ENCODE measurements at regions not wholly inside any gene's neighbourhood (a gene's known extent, or its start where the extent isn't known, plus 50 kb on each side); places are given as distances from the start of the nearest gene placed in this dataset.

DNA sequence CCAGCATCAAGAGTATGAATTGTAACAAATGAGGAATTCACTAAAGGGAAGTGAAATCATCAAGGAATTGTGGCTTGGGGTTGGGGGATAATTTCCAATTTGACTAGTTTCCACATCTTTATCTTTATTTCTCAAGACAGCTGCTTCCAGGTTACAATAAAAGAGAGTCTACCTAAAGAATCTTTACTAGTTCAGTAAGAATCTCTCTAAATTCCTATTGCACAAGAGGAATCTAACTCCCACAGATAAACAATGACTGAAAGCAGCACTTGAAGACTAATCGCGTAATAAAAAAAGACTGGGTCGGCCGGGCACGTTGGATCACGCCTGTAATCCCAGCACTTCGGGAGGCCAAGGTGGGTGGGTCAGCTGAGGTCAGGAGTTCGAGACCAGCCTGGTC is 194.4 kb downstream of the KBTBD8 start:
- H3K4me1 ChIP-seq (ENCODE audit: insufficient read depth), result no peaks in the 10 kb centered on the region
- H3K27ac ChIP-seq (ENCODE audit: low read depth), result no peak overlapping the region
- H3K36me3 ChIP-seq (ENCODE audit: insufficient read depth), result no peaks in the 10 kb centered on the region
- DNase-seq (ENCODE audit: extremely low spot score), result no peak
- H3K4me3 ChIP-seq (ENCODE audit: low read depth, low read length), result no peak overlapping the region
- WGBS, result 52% methylated on average over 8 of the region's 8 CpGs

DNA sequence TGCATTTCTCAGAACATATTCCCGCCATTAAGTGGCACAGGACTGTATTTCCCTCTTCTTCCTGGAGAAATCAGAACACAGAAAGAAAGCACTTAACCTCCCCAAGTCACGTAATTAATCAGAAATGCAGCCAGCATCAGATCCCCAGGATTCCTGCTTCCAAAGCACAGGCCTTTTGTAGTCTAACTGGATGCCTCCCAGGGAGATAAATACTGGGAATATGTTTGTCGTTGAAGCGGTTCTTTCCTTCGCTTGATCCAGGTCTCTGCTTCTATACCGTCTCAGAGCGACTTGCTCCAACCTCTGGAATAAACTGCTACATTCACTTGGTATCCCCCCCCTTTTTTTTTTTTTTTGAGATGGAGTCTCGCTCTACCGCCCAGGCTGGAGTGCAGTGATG is 198.6 kb downstream of the KBTBD8 start:
- H3K27ac ChIP-seq (ENCODE audit: low read depth), result no peak overlapping the region
- WGBS, result 92% methylated on average over 9 of the region's 9 CpGs
- H3K4me3 ChIP-seq (ENCODE audit: low read depth, low read length), result no peak overlapping the region
- no peaks in the 10 kb centered on the region for H3K4me1 ChIP-seq (ENCODE audit: insufficient read depth)
- no peak for DNase-seq (ENCODE audit: extremely low spot score)
- no peaks in the 10 kb centered on the region for H3K36me3 ChIP-seq (ENCODE audit: insufficient read depth)

DNA sequence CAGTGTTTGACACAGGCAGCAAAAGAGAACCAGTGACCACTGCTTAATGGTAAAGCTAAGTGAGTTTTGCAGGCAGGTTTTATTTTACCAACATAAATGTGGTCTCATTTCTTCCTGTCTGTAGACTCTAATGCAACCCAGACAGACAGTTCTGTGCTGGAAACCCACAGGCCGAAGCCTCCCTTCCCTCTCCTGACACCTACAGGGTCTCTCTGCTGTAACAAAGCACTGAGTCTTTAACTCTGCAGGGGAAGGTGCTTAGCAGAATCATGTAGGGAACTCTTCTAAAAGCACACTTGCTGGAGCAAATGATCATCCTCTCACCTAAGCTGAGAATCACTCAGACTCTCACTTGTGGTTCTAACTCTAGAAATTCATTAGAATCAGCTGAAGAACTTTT is 200.3 kb downstream of the KBTBD8 start:
- 48% methylated on average over 1 of the region's 1 CpG for WGBS
- Histone ChIP-seq H3K36me3 (ENCODE audit: insufficient read depth) (no peaks in the 10 kb centered on the region), H3K27ac (ENCODE audit: low read depth) (no peak overlapping the region), H3K4me3 (ENCODE audit: low read depth, low read length) (no peak overlapping the region), H3K4me1 (ENCODE audit: insufficient read depth) (no peaks in the 10 kb centered on the region)
- no peak for DNase-seq (ENCODE audit: extremely low spot score)

DNA sequence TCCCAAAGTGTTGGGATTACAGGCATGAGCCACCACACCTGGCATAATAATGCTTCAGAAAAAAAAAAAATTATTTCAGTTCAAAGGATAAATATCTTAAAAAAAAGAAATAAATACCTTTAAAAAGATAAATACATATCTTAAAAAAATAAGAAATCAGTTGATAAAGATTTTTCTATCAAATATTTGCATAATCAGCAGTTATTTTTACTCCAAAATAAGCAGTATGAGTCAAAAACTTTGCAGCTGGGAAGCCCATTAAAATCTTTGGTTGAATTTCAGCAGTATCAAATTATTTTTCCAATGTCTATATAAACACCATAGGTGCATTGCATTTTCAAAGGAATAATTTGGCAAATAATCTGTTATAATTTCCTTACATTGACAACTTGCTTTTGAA is 202.5 kb downstream of the KBTBD8 start:
- Histone ChIP-seq H3K27ac (ENCODE audit: low read depth) (no peak overlapping the region), H3K4me1 (ENCODE audit: insufficient read depth) (no peaks in the 10 kb centered on the region)
- DNase-seq (ENCODE audit: extremely low spot score), result no peak

DNA sequence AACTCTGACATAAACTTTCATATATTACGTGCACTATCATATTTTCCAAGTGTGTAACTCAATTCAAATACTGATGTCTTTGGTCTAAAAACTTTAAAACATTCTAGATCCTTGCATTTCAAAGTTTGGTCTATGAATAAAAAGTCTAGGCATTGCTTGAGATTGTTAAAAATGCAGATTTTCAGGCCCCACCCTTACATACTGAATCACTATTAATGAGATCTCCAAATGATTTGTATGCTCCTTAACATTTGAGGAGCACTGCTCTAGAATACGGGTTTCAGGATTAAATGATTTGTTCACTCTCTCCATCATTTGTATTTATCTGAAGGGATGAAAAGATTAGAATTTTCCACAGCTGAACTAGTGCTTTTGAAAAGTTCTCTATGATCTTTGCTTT is 202.9 kb downstream of the KBTBD8 start:
- no peaks in the 10 kb centered on the region for H3K36me3 ChIP-seq (ENCODE audit: insufficient read depth)
- no peak for DNase-seq (ENCODE audit: extremely low spot score)
- H3K27ac ChIP-seq (ENCODE audit: low read depth), result no peak overlapping the region
- H3K4me1 ChIP-seq (ENCODE audit: insufficient read depth), result no peaks in the 10 kb centered on the region
- WGBS, result 84% methylated on average over 2 of the region's 2 CpGs
- no peak overlapping the region for H3K4me3 ChIP-seq (ENCODE audit: low read depth, low read length)

More for the DNA sequence above, 202.5 kb downstream of the KBTBD8 start:
- Histone ChIP-seq H3K36me3 (ENCODE audit: insufficient read depth) (no peaks in the 10 kb centered on the region), H3K4me3 (ENCODE audit: low read depth, low read length) (no peak overlapping the region)

DNA sequence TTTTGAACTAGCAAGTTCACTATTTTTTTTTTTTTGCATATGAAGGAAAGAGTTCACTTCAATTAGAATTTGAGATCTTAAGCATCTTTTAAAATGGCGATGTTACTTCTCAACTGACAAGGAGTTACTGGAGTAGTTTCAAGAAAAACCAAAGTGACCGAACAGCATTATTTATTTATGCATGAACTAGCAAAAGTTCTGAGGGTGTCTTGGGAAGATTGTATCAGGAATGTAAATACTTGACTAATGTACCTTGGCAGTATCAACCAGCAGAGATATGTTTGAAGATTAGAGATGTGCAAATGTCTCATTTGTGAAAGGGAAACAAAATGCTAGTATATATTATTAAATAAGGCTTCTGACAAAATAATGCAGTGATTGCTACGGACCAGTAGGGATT is 203.9 kb downstream of the KBTBD8 start:
- H3K4me1 ChIP-seq (ENCODE audit: insufficient read depth), result no peaks in the 10 kb centered on the region
- H3K36me3 ChIP-seq (ENCODE audit: insufficient read depth), result no peaks in the 10 kb centered on the region
- no peak overlapping the region for H3K4me3 ChIP-seq (ENCODE audit: low read depth, low read length)
- H3K27ac ChIP-seq (ENCODE audit: low read depth), result no peak overlapping the region
- no peak for DNase-seq (ENCODE audit: extremely low spot score)
- 58% methylated on average over 3 of the region's 3 CpGs for WGBS

DNA sequence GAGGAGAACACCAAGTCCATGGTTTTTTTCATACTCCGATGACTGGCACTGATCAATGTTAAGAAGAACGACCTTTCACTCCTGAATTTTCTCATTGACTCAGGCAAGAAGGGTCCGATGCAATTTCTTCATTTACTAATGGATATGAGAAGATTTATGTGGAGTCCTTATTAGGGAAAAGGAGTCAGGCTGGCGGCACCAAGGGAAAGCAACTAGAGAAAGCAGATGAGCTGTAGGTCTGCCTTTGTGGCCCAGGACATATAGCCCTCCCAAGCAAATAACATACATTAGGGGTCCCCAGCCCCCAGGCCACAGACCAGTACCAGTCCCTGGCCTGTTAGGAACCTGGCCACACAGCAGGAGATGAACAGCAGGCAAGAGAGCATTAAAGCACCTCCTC is 206.8 kb downstream of the KBTBD8 start:
- WGBS, result 87% methylated on average over 4 of the region's 4 CpGs
- no peak overlapping the region for H3K27ac ChIP-seq (ENCODE audit: low read depth)
- no peak for DNase-seq (ENCODE audit: extremely low spot score)

DNA sequence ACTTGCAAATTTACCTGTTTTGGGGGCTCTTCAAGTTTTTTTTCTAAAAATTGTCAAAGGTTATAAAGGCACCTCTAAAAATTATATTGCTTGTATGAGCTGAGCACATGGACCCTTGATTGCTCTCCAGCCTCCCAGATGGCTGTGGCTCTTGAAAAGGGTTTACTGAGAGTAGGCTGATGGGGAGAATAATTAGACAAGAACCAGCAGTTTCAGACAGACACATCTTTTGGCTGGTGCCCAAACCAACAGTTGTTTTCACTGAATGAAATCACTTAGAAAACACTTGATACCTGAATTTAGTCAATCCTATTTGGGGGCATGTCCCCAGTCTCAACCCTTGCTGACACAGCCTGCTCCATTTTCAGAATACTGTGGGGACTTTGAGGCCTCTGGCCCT is 217.6 kb downstream of the KBTBD8 start:
- Histone ChIP-seq H3K4me3 (ENCODE audit: low read depth, low read length) (no peak overlapping the region), H3K36me3 (ENCODE audit: insufficient read depth) (no peaks in the 10 kb centered on the region), H3K27ac (ENCODE audit: low read depth) (no peak overlapping the region), H3K4me1 (ENCODE audit: insufficient read depth) (no peaks in the 10 kb centered on the region)
- no peak for DNase-seq (ENCODE audit: extremely low spot score)

More for the DNA sequence above, 206.8 kb downstream of the KBTBD8 start:
- Histone ChIP-seq H3K36me3 (ENCODE audit: insufficient read depth) (no peaks in the 10 kb centered on the region), H3K4me1 (ENCODE audit: insufficient read depth) (no peaks in the 10 kb centered on the region), H3K4me3 (ENCODE audit: low read depth, low read length) (no peak overlapping the region)

DNA sequence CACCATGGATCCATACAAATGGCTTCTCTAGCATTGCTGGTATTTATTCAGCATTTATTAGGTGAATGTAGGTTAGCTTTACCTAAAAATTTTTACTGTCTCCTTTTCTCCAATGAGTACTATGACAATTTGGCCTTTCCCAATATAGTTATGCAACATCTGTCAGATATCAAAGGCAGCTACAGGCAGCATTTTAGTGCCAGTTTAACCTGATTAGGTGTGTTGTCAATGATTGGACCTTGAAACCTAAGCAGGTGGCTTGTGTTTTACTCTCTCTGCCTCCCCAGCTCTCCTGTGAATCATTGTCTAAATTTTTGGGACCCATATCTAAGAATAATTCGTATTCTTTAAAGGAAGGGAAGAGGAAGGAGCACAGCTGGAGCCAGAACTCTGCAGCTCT is 228.9 kb downstream of the KBTBD8 start:
- Histone ChIP-seq H3K4me3 (ENCODE audit: low read depth, low read length) (no peak overlapping the region), H3K4me1 (ENCODE audit: insufficient read depth) (no peaks in the 10 kb centered on the region), H3K36me3 (ENCODE audit: insufficient read depth) (no peaks in the 10 kb centered on the region), H3K27ac (ENCODE audit: low read depth) (no peak overlapping the region)
- DNase-seq (ENCODE audit: extremely low spot score), result no peak
- 37% methylated on average over 1 of the region's 1 CpG for WGBS

DNA sequence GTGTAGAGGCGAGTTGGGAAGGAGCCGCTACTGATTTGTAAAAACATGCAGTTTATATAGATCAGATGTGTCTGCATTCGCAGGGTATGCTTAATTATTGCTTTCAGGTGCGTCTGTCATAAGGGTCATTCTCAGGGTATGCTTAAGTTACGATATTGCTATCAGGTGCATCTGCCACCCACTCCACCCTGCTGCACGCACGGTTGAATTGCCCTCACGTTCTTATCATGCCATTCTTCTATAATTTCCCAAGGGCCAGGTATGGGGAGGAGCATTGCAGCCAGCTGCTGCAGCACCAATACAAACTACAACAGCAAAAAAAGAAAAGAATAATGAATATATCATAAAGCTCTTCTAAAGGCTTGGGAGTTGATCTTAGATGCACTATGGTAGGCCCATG is 230.0 kb downstream of the KBTBD8 start:
- H3K27ac ChIP-seq (ENCODE audit: low read depth), result no peak overlapping the region
- no peak overlapping the region for H3K4me3 ChIP-seq (ENCODE audit: low read depth, low read length)
- no peaks in the 10 kb centered on the region for H3K4me1 ChIP-seq (ENCODE audit: insufficient read depth)
- 78% methylated on average over 8 of the region's 8 CpGs for WGBS
- DNase-seq (ENCODE audit: extremely low spot score), result no peak
- no peaks in the 10 kb centered on the region for H3K36me3 ChIP-seq (ENCODE audit: insufficient read depth)

DNA sequence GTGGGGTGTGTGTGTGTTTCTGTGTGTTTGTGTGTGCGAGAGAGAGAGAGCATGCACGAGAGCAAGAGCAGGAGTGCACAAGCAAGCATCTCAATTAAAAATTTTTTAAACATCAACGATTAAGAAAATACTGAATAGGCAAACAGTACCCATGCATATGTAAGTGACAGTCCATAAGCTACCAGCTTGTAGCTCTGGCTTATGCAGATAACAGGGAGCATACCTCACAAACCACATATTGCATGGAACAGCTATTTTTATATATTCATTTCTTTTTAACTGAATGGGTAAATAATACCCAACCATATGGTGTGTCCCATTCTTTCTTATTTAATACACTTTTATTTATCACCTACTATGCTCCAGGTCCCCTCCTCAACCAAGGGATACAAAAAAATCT is 234.5 kb downstream of the KBTBD8 start:
- no peak for DNase-seq (ENCODE audit: extremely low spot score)
- Histone ChIP-seq H3K4me1 (ENCODE audit: insufficient read depth) (no peaks in the 10 kb centered on the region), H3K4me3 (ENCODE audit: low read depth, low read length) (no peak overlapping the region), H3K36me3 (ENCODE audit: insufficient read depth) (no peaks in the 10 kb centered on the region), H3K27ac (ENCODE audit: low read depth) (no peak overlapping the region)
- WGBS, result 83% methylated on average over 3 of the region's 3 CpGs

DNA sequence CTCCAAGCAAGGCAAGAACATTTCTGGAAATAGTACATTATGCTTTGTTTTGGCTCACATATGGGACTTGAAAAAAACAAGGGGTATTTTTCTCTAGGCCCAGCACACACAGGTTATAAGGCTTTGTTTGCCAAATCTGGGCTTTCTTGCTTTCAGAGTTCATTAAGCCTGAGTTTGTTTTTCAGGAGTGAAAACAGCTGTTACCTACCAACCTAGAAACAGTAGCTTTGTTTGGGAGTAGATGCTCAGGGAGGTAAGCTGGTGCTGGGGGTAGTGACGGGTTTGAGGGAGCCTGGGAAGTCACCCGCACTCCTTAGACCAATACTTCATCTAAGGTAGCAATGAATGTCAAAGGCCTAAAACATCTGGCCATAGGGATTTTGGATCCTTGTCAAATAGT is 241.2 kb downstream of the KBTBD8 start:
- H3K27ac ChIP-seq (ENCODE audit: low read depth), result no peak overlapping the region
- H3K36me3 ChIP-seq (ENCODE audit: insufficient read depth), result no peaks in the 10 kb centered on the region
- 72% methylated on average over 2 of the region's 2 CpGs for WGBS
- DNase-seq (ENCODE audit: extremely low spot score), result no peak
- no peak overlapping the region for H3K4me3 ChIP-seq (ENCODE audit: low read depth, low read length)
- H3K4me1 ChIP-seq (ENCODE audit: insufficient read depth), result no peaks in the 10 kb centered on the region

DNA sequence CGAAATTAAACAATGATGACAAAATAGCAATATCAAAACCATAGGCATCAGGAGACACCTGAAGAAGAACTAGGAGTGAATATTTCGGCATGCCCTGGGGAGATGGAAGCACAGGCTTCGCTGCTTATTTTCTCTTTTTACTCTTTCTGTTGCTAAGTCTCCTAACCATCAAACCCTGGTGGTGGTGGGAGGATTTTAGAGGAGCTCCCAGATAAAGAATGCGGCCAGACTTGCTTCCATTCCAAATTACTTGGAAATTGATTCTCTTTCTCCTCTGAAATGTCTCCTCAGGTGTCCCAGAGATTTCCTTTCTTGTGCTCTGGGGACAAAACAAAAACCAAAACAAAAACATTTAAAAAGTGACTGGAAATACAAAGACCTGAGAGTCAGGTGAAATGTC is 243.0 kb downstream of the KBTBD8 start:
- Histone ChIP-seq H3K4me3 (ENCODE audit: low read depth, low read length) (no peak overlapping the region), H3K36me3 (ENCODE audit: insufficient read depth) (no peaks in the 10 kb centered on the region), H3K27ac (ENCODE audit: low read depth) (no peak overlapping the region), H3K4me1 (ENCODE audit: insufficient read depth) (no peaks in the 10 kb centered on the region)
- WGBS, result 73% methylated on average over 4 of the region's 4 CpGs
- DNase-seq (ENCODE audit: extremely low spot score), result no peak

DNA sequence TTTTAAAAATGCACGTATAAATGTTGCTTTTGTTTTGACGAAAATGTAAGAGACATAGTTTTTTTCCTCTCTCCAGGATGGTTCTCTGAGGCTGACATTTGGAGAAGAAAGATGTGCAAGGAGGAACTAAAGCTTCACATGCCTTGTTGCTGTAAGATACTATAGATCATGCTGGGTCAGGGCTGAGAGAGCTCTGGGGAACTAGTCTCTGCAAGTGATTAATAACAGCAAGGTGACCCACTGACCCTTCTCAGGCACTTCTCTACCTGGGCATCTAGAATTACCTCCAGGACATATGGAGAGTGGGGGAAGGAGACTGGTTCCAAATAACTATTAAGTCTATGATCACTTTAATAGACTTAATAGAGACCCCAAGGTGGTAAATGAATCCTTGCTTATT is 246.0 kb downstream of the KBTBD8 start:
- H3K36me3 ChIP-seq (ENCODE audit: insufficient read depth), result no peaks in the 10 kb centered on the region
- no peak for DNase-seq (ENCODE audit: extremely low spot score)
- no peak overlapping the region for H3K27ac ChIP-seq (ENCODE audit: low read depth)
- no peak overlapping the region for H3K4me3 ChIP-seq (ENCODE audit: low read depth, low read length)
- no peaks in the 10 kb centered on the region for H3K4me1 ChIP-seq (ENCODE audit: insufficient read depth)
- WGBS, result 87% methylated on average over 2 of the region's 2 CpGs

DNA sequence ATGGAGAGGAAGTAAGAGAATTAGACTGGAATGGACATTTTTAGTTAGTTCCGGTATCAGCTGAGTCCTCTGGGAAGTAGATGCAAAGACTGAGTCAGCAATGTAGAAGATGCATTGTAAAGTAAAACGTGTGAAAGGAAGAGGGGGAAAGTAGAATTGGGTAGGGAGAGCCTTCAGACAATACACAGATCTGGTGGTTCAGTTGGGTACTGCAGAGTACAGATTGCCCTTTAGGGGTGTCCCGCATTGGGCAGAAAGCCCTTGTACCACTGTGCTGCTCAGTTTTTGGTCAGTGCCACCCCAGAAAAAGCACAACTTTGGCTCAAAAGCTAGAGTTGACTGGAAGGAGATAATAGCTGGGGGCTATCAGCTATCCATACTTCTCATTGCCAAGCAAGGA is 247.4 kb downstream of the KBTBD8 start:
- 73% methylated on average over 3 of the region's 3 CpGs for WGBS
- DNase-seq (ENCODE audit: extremely low spot score), result no peak
- Histone ChIP-seq H3K4me3 (ENCODE audit: low read depth, low read length) (no peak overlapping the region), H3K4me1 (ENCODE audit: insufficient read depth) (no peaks in the 10 kb centered on the region), H3K27ac (ENCODE audit: low read depth) (no peak overlapping the region), H3K36me3 (ENCODE audit: insufficient read depth) (no peaks in the 10 kb centered on the region)
